Kidney epithelial cell (primary cell): ENCODE measurements at regions not wholly inside any gene's neighbourhood (a gene's known extent, or its start where the extent isn't known, plus 50 kb on each side); places are given as distances from the start of the nearest gene placed in this dataset.

Source experiments
- DNase-seq: peaks from one replicate; pipeline ENCODE4 v3.0.0-alpha.2; 2010; ENCODE audit warnings: low read depth
- H3K27me3 ChIP-seq: 2 replicates; pipeline ENCODE4 v1.6.0; 2011; ENCODE audit warnings: low read length; ENCODE audit not compliant: control insufficient read depth, insufficient read depth
- H3K36me3 ChIP-seq: 2 replicates; pipeline ENCODE4 v1.5.1; 2011; ENCODE audit warnings: low read length; ENCODE audit not compliant: control insufficient read depth, insufficient read depth
- H3K4me3 ChIP-seq: 2 replicates; pipeline ENCODE4 v1.5.1; 2011; ENCODE audit warnings: low read depth, mild to moderate bottlenecking, control low read depth, low read length
- TF ChIP-seq, protein P1 (sequence below): IDR thresholded peaks from 2 replicates; pipeline ENCODE4 v1.5.1; 2011; ENCODE audit warnings: mild to moderate bottlenecking, moderate library complexity, low read length, control low read depth, inconsistent platforms; ENCODE audit not compliant: insufficient read depth, poor library complexity, severe bottlenecking

- Histone ChIP-seq H3K4me3 (no peak overlapping the region), H3K36me3 (no peaks in the 10 kb centered on the region), H3K27me3 (no peaks in the 10 kb centered on the region)
- TF ChIP-seq, protein P1, sequence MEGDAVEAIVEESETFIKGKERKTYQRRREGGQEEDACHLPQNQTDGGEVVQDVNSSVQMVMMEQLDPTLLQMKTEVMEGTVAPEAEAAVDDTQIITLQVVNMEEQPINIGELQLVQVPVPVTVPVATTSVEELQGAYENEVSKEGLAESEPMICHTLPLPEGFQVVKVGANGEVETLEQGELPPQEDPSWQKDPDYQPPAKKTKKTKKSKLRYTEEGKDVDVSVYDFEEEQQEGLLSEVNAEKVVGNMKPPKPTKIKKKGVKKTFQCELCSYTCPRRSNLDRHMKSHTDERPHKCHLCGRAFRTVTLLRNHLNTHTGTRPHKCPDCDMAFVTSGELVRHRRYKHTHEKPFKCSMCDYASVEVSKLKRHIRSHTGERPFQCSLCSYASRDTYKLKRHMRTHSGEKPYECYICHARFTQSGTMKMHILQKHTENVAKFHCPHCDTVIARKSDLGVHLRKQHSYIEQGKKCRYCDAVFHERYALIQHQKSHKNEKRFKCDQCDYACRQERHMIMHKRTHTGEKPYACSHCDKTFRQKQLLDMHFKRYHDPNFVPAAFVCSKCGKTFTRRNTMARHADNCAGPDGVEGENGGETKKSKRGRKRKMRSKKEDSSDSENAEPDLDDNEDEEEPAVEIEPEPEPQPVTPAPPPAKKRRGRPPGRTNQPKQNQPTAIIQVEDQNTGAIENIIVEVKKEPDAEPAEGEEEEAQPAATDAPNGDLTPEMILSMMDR: no peak
- DNase-seq: no peak
Measured at GRCh38 chr1:162927421-162927820, 66.4 kb upstream of the CCDC190 start.

DNA sequence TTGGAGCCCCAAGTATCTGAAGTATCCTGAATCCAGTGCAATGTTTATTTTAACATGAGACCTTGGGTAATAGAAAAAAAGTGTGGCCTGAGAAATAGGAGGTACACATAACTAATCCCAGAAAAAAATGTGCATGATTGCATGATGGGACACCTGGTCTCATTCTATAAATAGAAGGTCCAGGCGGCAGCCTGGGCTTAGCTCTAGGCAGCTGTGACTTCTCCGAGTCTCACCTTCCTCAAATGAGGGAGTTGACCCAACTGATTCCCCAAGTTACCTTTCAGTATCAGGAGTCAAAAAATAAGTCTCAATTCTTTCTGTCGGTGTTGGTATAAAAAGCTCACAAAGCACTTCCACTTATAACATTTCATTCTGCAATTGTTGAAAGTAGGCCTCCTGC, 65.9 kb upstream of the CCDC190 start:
- no peaks in the 10 kb centered on the region for H3K36me3 ChIP-seq
- no peak overlapping the region for H3K4me3 ChIP-seq
- TF ChIP-seq, protein P1: no peak
- no peak for DNase-seq
- H3K27me3 ChIP-seq: no peaks in the 10 kb centered on the region

GRCh38 chr1:162924179-162924578, 63.2 kb upstream of the CCDC190 start:
- H3K27me3 ChIP-seq: no peaks in the 10 kb centered on the region
- no peaks in the 10 kb centered on the region for H3K36me3 ChIP-seq
- TF ChIP-seq, protein P1: no peak
- no peak overlapping the region for H3K4me3 ChIP-seq
- DNase-seq: no peak

- H3K27me3 ChIP-seq: no peaks in the 10 kb centered on the region
- no peaks in the 10 kb centered on the region for H3K36me3 ChIP-seq
- TF ChIP-seq, protein P1: no peak
- no peak for DNase-seq
- no peak overlapping the region for H3K4me3 ChIP-seq
Measured at GRCh38 chr1:162922201-162922600, 61.2 kb upstream of the CCDC190 start.

- no peaks in the 10 kb centered on the region for H3K27me3 ChIP-seq
- no peak for DNase-seq
- H3K4me3 ChIP-seq: no peak overlapping the region
- H3K36me3 ChIP-seq: no peaks in the 10 kb centered on the region
- TF ChIP-seq, protein P1: no peak
Measured at GRCh38 chr1:162921311-162921710, 60.3 kb upstream of the CCDC190 start.

- no peak for DNase-seq
- TF ChIP-seq, protein P1: no peak
- Histone ChIP-seq H3K36me3 (no peaks in the 10 kb centered on the region), H3K27me3 (no peaks in the 10 kb centered on the region), H3K4me3 (no peak overlapping the region)
Measured at GRCh38 chr1:162919034-162919433, 58.1 kb upstream of the CCDC190 start.
